Stimulated activated CD4-positive, alpha-beta T cell treated with anti-CD3 and anti-CD28 coated beads, Interleukin-1b, Interleukin-23, amount 100 ng/mL, for 4 hours (primary cell): ENCODE measurements at regions not wholly inside any gene's neighbourhood (a gene's known extent, or its start where the extent isn't known, plus 50 kb on each side); places are given as distances from the start of the nearest gene placed in this dataset.

Source experiments
- DNase-seq, 2 donors: peaks; one replicate each; pipeline ENCODE4 v3.0.0-alpha.2; 2020; ENCODE audit warnings: low read depth in 2 of 2

DNA sequence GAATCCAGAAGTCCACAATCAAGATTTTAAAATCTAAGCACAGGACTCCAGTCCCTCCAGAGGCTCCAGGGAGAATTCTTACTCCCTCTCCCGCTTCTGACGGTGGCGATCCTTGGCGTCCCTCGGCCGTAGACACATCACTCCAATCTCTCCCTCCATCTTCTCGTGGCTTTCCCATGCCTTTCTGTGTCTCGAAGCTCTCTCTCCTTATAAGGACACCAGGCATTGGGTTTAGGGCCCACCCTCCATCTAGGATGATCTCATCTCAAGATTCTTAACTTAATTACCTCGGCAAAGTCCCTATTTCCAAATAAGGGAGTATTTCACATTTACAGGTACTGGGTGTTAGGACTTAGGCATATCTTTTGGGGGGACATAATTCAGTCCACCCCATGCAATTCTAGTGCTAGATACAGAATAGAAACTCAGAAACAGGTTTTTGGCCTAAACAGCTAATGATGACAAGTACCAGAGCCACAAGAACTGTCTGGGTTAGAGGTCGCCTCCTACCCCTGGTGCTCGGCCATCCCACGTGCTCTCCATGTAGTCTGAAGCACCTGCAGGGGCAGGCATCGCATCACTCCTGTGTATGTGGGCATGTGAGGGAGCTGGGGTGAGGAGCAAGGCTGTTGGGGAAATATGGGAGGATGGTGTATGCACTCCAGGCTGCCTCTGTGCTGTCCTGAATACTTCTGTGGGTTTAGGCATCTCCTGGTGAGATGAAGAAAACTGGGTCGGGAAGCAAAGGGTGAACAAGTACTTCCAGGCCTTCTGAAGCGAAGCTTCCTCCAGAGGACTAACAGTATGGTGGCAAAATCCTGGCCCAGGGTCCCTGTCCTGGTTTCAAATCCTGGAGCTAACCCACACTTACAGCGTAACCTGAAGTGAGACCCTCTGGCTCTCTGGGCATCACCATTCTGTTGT, 298.3 kb upstream of the ZMIZ1 start:
- no peak for DNase-seq

DNA sequence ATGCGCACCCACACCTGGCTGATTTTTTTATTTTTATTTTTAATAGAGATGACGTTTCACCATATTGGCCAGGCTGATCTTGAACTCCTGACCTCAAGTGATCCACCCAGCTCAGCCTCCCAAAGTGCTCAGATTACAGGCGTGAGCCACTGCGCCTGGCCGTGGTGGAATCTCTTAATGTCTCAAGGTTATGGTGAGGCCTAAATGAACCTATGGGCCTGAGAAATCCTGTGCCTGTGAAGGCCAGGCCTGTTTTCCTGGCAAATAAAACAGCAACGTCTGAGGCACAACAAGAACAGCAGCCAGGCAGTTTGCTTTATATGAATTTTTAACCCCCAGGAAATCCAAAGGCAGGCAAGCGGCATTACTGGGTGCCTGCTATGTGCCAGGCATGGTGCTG, 297.5 kb upstream of the ZMIZ1 start:
- DNase-seq: no peak

DNA sequence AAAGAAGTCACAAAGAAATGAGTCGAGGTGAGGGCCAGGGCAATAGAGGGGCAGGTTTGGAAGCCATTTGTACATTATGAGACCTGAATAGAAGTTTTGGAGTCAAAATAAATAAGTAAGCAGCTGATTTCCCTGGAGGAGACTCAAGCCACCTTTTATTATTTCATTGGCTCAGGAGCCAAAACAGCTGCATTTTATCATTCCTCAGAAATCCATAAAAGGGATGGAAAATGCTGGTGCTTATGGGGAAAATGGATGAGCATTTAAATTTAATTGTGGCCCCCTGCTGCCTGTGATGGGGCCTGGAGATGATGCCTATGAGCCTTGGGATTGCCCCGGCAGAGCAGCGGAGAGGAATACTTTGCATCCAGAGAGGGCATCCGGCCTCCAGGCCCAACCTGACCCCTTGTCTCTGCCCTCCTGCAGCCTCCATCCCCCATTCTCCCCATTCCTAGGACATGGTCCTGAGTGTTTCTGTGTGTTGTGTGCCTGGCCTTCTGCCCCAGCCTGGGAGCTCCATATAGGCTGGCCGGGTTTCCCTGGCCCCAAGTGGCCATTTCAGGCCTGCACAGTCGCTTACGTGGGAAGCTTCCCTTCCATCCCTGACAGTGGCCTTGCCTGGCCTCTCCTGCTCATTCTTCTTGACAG, 296.8 kb upstream of the ZMIZ1 start:
- DNase-seq: no peak

GRCh38 chr10:78772486-78772885, 296.3 kb upstream of the ZMIZ1 start:
- no peak for DNase-seq

DNA sequence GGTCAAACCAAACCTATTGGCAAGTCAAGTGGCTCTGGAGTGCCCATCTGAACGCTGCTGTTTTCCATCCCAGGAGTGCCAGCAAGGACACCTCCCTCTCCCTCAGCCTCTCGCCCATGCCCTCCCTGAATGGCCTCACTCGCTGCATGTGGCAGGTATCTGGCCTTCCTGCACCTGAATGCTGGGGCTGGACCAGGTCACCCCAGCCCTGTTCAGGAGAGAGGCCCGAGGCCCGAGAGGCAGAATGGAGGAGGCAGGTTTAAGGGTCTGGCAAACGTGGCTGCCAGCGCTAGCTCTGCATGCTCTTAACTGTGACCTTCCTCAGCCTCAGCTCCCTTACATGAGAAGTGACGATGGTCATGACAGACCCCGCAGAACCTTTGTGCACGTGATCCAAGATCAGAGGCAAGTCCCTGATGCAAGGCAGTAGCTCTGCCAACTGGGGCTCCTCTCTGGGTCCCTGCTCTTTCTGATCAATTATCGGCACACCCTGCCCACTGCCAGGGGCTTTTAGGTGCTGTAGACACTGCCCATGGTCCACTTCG, 295.7 kb upstream of the ZMIZ1 start:
- DNase-seq: no peak

DNA sequence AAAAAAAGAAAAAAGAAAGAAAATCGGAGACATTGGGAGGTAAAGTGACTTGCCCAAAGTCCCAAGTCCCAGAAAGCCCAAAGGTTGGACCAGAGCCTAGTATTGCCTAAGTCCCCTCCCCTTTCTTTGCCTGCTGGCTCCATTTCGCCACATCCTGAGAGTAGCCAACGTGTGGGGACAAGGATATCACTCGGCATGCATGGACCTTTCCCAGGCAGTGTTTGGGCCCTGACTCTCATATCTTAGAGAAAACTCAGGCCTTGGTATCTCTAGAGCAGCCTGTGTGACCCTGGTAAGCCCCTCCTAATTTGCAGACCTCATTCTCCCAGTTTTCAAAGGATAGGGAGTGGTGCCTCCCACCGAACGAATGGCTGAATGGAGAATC, 294.2 kb upstream of the ZMIZ1 start:
- no peak for DNase-seq

DNA sequence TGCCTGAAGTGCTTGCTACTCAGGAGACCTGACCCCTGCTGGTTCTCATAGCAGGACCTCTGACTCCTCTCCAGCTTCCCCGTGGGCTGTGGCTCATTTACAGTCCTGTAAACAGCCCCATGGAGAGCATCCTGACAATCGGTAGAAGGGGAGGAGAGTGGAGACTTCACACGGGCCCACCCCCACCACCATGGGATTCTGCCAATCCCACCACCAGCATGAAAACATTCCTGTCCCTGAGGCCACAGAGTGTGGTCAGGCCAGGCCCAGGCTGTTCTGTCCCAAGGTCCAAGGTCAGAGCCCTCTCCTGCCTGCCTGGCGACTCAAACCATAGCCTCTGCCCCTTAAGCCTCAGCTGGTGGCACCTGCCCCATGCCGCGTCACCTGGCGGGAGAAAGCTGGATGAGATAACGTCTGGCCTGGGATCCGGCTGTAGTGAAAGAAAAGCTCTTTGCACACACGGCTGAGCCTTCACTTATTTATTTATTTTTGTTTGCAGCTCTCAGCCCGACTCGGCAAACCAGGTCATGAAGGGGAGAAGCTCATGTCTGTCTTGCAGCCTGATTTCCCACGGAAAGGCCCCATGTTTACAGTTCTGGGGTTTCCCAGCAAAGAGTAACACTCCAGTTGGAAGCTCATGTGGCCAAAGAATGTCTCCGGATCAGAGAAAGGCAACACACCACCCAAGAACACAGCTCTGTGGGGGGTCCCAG, 293.6 kb upstream of the ZMIZ1 start:
- DNase-seq: no peak

GRCh38 chr10:78775891-78776290, 292.9 kb upstream of the ZMIZ1 start:
- DNase-seq: no peak

DNA sequence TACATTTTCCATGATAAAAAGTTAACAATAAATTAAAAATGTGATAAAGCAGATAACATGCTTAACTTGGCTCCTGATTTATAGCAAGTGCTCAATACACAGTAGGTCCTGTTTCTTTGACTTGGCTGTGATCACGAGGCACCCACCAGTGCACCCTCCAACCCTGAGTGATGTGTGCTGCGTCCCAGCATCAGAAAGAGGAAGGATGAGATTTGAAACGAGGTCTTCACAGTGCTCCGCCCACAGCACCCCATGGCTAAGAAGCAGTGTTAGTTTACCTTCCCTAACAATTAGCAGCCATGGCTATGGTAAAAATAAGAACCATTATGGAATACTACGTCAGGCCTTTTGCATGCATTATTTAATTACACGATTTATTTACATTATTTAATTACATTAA, 292.0 kb upstream of the ZMIZ1 start:
- no peak for DNase-seq

- DNase-seq: no peak
Observed at GRCh38 chr10:78777466-78777865, 291.3 kb upstream of the ZMIZ1 start.

DNA sequence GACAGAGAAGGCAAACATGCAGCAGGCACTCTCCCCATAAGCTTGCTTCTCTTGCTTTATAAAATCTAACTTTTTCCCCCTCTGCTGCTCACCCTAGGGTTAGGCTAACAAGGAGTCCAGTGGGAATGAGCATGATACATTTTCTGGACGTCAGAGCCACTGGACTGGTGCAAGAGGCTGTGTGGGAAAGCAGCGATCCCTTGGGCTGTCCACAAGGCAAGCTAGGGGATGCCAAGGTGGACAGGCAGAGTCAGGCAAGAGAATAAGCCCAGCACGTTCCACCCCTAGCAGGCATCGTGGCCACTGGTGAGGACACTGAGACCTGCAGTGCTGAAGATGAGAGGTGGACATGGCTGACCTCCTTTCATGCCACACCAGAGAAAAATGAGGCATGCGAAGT, 290.9 kb upstream of the ZMIZ1 start:
- DNase-seq: no peak

DNA sequence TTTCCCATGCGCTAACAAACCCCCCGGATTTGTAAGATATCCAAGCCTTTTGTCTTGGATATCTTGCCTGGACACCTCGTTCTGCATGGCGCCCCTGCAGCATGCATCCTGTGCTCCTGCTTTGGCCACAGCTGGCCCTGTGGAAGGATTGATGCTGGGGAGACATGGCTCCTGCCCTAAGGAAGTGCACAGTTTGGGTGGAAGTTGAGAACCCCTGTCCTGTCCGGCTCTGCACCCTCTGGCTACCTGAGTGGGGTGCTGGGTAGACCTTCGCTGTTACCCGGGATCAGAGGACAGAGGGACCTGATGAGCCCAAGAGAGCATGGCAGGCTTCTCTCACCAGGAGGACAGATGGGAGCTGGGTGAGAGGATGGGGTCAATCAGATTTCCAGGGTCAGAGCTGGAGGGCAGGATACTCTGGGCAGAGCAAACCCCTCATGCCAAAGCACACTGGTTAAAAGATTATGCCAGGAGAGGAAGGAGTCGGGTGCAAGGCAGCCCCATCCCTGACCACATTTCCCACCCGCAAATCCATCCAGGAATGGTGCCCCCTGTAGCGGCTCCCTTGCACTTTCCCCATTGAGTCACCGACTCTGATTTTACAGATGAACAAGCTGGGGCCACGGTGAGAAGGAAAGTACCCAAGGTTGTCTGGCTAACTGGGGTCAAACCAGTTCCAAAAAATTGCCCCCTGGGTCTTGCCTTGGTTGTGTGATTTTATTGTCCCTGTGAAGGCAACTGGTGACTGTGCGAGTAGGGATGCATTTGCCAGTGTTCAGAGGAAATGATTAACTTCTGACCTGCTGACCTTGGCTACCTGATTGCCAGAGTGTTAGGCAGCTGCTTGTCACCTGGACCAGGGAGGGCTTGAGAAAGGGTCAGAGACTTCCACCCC, 290.1 kb upstream of the ZMIZ1 start:
- no peak for DNase-seq

DNA sequence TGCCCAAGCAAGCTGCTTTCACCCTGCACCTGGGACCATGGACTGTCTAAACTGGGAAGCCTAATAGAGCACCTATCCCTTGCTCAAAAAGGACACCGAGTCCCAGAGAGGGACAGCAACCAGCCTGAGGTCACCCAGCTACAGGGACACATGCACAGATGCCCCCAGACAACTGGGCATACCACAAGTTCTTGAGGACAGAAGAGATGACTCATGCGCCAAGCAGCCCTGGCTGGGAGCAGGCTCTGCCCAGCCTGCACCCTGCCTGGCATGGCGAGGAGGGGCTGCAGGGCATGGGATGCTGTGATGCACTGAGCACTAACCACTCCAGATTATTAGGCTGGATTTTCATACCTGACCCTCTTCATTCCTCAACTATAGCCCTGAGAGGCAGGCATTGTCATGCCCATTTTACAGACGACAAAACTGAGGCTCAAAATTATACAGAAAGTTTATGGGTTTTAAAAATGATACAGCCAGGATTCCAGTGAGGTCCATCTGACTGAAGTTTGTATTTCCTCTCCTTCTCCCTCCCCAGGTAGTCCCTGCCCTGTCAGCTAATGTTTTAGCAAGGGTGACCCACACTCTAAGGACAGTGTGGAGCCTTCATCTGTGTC, 289.3 kb upstream of the ZMIZ1 start:
- DNase-seq: no peak

- no peak for DNase-seq
Observed at GRCh38 chr10:78780551-78780961, 288.2 kb upstream of the ZMIZ1 start.

DNA sequence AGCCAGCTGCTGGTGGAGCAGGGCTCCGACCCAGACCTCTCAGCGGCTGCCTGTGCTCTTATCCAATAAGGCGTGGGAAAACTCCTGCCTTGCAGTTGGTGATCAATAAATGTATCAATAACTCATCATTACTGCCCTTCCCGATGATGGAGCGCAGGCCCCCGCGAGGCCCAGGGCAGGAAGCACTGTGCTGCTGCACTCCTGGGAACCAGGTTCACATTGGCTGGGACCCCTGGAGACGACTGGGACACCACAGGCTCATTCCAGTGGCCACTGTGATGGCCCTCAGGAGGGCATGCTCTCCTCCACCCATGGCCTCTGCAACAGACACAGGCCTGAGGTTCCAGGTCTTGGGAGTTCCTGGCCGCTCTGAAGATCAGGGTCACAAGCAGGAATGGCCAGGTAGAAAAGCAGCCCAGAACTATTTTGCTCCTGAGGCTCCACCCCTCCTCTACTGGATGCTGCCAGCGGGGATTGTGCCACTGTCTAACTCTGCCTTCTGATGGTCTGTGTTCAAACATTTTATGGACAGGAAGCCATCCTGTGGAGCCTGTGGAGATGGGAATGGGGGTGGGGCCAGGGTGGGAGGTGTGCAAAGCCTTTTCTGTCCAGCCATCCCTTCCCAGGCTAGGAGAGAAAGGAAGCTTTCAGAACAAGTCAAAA, 287.4 kb upstream of the ZMIZ1 start:
- no peak for DNase-seq

DNA sequence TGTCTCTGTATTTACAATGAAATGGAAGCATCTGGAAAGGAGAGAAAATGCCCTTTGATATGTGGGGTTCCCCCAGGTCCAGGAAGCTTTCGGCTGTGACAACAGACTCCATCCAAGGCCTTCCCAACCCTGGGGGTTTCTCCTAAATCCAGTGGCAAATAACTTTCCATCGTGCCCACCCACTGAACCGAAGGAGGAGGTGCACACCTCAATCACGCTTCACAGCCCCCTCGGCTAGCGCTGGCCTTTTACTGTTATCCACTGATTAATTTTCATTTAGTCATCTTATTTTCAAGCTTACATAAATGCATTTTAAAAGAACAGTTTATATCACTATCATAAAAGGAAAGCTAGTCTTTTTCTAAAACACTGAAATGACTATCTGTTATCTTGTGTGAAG, 286.8 kb upstream of the ZMIZ1 start:
- no peak for DNase-seq

DNA sequence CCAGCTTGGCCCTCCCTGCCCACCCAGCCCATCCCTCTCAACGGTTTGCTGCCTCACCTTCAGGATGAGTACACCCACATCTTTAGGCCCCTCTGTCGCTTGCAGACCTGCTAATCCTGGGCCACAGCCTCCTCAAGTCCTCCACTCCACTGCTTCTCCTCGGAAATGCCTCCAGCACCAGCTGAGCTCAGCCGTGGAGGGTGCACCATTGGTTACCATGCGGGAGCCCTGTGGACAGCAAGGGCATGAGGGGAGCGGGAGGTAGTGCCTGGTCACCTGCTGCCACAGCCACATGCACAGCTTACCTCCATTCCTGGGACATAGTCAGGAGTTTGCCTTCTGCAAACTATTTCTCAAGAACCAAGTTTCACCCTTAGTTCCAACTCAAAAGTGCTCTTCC, 286.3 kb upstream of the ZMIZ1 start:
- DNase-seq: no peak

DNA sequence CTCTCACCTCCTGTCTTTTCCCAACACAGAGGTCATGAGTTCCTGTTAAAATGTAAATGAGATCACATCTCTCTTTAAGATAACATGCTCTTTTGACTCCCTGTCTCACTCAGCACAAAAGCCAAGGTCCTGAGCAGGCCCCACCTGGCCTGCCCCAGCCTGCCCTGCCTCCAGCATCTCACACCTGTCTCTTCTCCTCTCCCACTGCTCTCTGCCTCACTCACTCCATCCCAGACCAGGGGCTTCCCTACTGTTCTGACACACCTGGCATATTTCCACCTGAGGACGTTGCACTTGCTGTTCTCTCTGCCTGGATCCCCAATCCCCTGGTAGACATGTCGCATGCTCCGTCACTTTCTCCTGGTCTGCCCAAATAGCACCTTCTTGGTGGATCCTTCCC, 285.0 kb upstream of the ZMIZ1 start:
- no peak for DNase-seq

- no peak for DNase-seq
Observed at GRCh38 chr10:78784546-78784945, 284.2 kb upstream of the ZMIZ1 start.

- DNase-seq: no peak
Observed at GRCh38 chr10:78785066-78785465, 283.7 kb upstream of the ZMIZ1 start.
